Suprapubic skin (tissue), 3 donors: ENCODE measurements at regions not wholly inside any gene's neighbourhood (a gene's known extent, or its start where the extent isn't known, plus 50 kb on each side); places are given as distances from the start of the nearest gene placed in this dataset.

ENCODE experiments used
- POLR2A ChIP-seq, 2 donors: fragments of 450-650 bp; IDR thresholded peaks; one replicate each; pipeline ENCODE4 v1.6.1; 2017; ENCODE audit warnings: antibody characterized with exemption in 2 of 2, mild to moderate bottlenecking in 2 of 2, moderate library complexity in 2 of 2
- TF ChIP-seq, protein P1 (sequence below), 2 donors: fragments of 200-600 bp in 1 of 2; fragments of 450-650 bp in 1 of 2; sonication (generic) in 1 of 2; IDR thresholded peaks; one replicate each; pipeline ENCODE4 v1.5.1; 2016 to 2019; ENCODE audit warnings: antibody characterized with exemption in 2 of 2, mild to moderate bottlenecking in 1 of 2, moderate library complexity in 1 of 2

GRCh38 chr3:82093641-82094040 is 332.2 kb upstream of the GBE1 start:
- TF ChIP-seq, protein P1, sequence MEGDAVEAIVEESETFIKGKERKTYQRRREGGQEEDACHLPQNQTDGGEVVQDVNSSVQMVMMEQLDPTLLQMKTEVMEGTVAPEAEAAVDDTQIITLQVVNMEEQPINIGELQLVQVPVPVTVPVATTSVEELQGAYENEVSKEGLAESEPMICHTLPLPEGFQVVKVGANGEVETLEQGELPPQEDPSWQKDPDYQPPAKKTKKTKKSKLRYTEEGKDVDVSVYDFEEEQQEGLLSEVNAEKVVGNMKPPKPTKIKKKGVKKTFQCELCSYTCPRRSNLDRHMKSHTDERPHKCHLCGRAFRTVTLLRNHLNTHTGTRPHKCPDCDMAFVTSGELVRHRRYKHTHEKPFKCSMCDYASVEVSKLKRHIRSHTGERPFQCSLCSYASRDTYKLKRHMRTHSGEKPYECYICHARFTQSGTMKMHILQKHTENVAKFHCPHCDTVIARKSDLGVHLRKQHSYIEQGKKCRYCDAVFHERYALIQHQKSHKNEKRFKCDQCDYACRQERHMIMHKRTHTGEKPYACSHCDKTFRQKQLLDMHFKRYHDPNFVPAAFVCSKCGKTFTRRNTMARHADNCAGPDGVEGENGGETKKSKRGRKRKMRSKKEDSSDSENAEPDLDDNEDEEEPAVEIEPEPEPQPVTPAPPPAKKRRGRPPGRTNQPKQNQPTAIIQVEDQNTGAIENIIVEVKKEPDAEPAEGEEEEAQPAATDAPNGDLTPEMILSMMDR (IDR thresholded peaks at IDR 0.05), result no peak
- TF ChIP-seq POLR2A (IDR thresholded peaks at IDR 0.05), result no peak
